HCT116 (cell line): ENCODE measurements at regions not wholly inside any gene's neighbourhood (a gene's known extent, or its start where the extent isn't known, plus 50 kb on each side); places are given as distances from the start of the nearest gene placed in this dataset.

Experiments used
- ATAC-seq: fragments of 200-7000 bp; cut with Tn5 transposase; 2 replicates; pipeline ENCODE4 v1.9.1; 2020; ENCODE audit warnings: mild to moderate bottlenecking, moderate library complexity
- BruUV-seq: library from RNA; stranded (reverse); fragments of 400-500 nt; replicated peaks from 2 replicates; lab custom pipeline; 2021; lab: Mats Ljungman, UMichigan
- CTCF ChIA-PET: fragments of 300-600 bp; sonication (Branson Sonifier 250); formaldehyde crosslinking; loops from one replicate; lab custom pipeline; 2021; ENCODE audit warnings: antibody characterized with exemption; lab: Charles Lee
- POLR2A ChIA-PET: fragments of 300-600, 350-600 bp; sonication (Branson Sonifier 250); formaldehyde crosslinking; loops from one replicate; lab custom pipeline; 2021; ENCODE audit warnings: antibody characterized with exemption; lab: Charles Lee
- RAD21 ChIA-PET, 2 experiments: fragments of 300-600 bp; sonication (Branson Sonifier 250); formaldehyde crosslinking; loops; one replicate each; lab custom pipeline; 2023; ENCODE audit warnings: low total read pairs in 2 of 2; ENCODE audit not compliant: uncharacterized antibody in 2 of 2, unreplicated experiment in 2 of 2, low non-redundant PET in 1 of 2; lab: Charles Lee
- DNase-seq: peaks from one replicate; pipeline ENCODE4 v3.0.0-alpha.2; 2010; ENCODE audit warnings: low read depth, low spot score
- H2AFZ ChIP-seq: fragments of 200-600 bp; shearing (Covaris generic), sonication (generic); 2 replicates; pipeline ENCODE4 v1.6.1; 2017; ENCODE audit warnings: low read depth, mixed run types, mixed read lengths, antibody characterized with exemption, low read length; ENCODE audit not compliant: poor library complexity, severe bottlenecking
- H3K27ac ChIP-seq: 2 replicates; pipeline ENCODE4 v1.5.1; 2012; ENCODE audit warnings: low read depth, low read length
- H3K27me3 ChIP-seq: fragments of 200-600 bp; sonication (generic); 2 replicates; pipeline ENCODE4 v1.6.1; 2016; ENCODE audit warnings: mixed run types, low read length, mixed read lengths; ENCODE audit not compliant: insufficient read depth
- H3K36me3 ChIP-seq, 2 experiments: fragments of 200-500 bp in 1 of 2; fragments of 200-600 bp in 1 of 2; sonication (Bioruptor generic) in 1 of 2; sonication (generic) in 1 of 2; 2 replicates each; pipeline versions ENCODE4 v1.5.1 to v1.6.1; 2014 to 2016; ENCODE audit warnings: low read length in 2 of 2, inconsistent platforms in 1 of 2, mixed read lengths in 1 of 2, mixed run types in 1 of 2; ENCODE audit not compliant: insufficient read depth in 2 of 2, control insufficient read depth in 1 of 2
- H3K4me1 ChIP-seq, 2 experiments: fragments of 200-600 bp in 1 of 2; sonication (generic) in 1 of 2; 2 replicates each; pipeline versions ENCODE4 v1.5.1 to v1.6.1; 2012 to 2017; ENCODE audit warnings: low read length in 2 of 2, inconsistent platforms in 1 of 2, mild to moderate bottlenecking in 1 of 2, mixed read lengths in 1 of 2, mixed run types in 1 of 2, moderate library complexity in 1 of 2; ENCODE audit not compliant: insufficient read depth in 2 of 2, control insufficient read depth in 1 of 2
- H3K4me2 ChIP-seq: fragments of 200-600 bp; sonication (generic); 2 replicates; pipeline ENCODE4 v1.6.1; 2017; ENCODE audit warnings: mixed run types, low read length, mixed read lengths
- H3K4me3 ChIP-seq, 2 experiments: fragments of 200-600 bp in 1 of 2; sonication (generic) in 1 of 2; replicated peaks in 1 of 2; 2 replicates each; pipeline ENCODE4 v1.5.1; 2011 to 2016; ENCODE audit warnings: low read length in 2 of 2, control low read depth in 1 of 2, low read depth in 1 of 2, mild to moderate bottlenecking in 1 of 2, mixed read lengths in 1 of 2, mixed run types in 1 of 2
- H3K79me2 ChIP-seq: fragments of 200-600 bp; sonication (generic); 2 replicates; pipeline ENCODE4 v1.6.1; 2017; ENCODE audit warnings: mild to moderate bottlenecking, mixed run types, low read length, moderate library complexity, mixed read lengths; ENCODE audit not compliant: insufficient read depth
- H3K9ac ChIP-seq: fragments of 200-600 bp; sonication (generic); 2 replicates; pipeline ENCODE4 v1.6.1; 2016; ENCODE audit warnings: low read length, mixed read lengths
- H3K9me2 ChIP-seq: fragments of 200-600 bp; sonication (generic), shearing (Covaris generic); 2 replicates; pipeline ENCODE4 v1.6.1; 2017; ENCODE audit warnings: mixed run types, mild to moderate bottlenecking, moderate library complexity; ENCODE audit not compliant: insufficient read depth
- H3K9me3 ChIP-seq, 2 experiments: fragments of 200-500 bp in 1 of 2; fragments of 200-600 bp in 1 of 2; sonication (Bioruptor generic) in 1 of 2; sonication (generic) in 1 of 2; 2 replicates each; pipeline ENCODE4 v1.6.1; 2014 to 2017; ENCODE audit warnings: low read length in 2 of 2, mixed read lengths in 2 of 2, inconsistent platforms in 1 of 2, low read depth in 1 of 2, mild to moderate bottlenecking in 1 of 2, mixed run types in 1 of 2, moderate library complexity in 1 of 2; ENCODE audit not compliant: control insufficient read depth in 1 of 2, insufficient read depth in 1 of 2
- H4K20me1 ChIP-seq: fragments of 200-600 bp; sonication (generic), shearing (Covaris generic); 2 replicates; pipeline ENCODE4 v1.6.1; 2017; ENCODE audit warnings: mixed run types, mild to moderate bottlenecking, moderate library complexity; ENCODE audit not compliant: insufficient read depth
- CBX3 ChIP-seq: IDR thresholded peaks from 2 replicates; pipeline ENCODE4 v1.6.1; 2012; ENCODE audit warnings: low read depth
- EGR1 ChIP-seq: IDR thresholded peaks from 2 replicates; pipeline ENCODE4 v1.6.1; 2012; ENCODE audit warnings: low read depth
- ELF1 ChIP-seq: IDR thresholded peaks from 2 replicates; pipeline ENCODE4 v1.6.1; 2012; ENCODE audit warnings: low read depth, borderline replicate concordance
- EZH2phosphoT487 ChIP-seq: fragments of 200-600 bp; IDR thresholded peaks from 2 replicates; pipeline ENCODE4 v1.6.1; 2018; ENCODE audit warnings: antibody characterized with exemption, borderline replicate concordance
- POLR2A ChIP-seq: IDR thresholded peaks from 2 replicates; pipeline ENCODE4 v1.7.0; 2011; ENCODE audit warnings: borderline replicate concordance; ENCODE audit not compliant: insufficient read depth, insufficient read length; ENCODE audit errors: extremely low read depth
- POLR2AphosphoS5 ChIP-seq: IDR thresholded peaks from 2 replicates; pipeline ENCODE4 v1.6.1; 2011; ENCODE audit warnings: mild to moderate bottlenecking, low read depth, low read length, moderate library complexity
- RAD21 ChIP-seq: IDR thresholded peaks from 2 replicates; pipeline ENCODE4 v1.6.1; 2012; ENCODE audit warnings: low read depth, mild to moderate bottlenecking
- SRF ChIP-seq: IDR thresholded peaks from 2 replicates; pipeline ENCODE4 v1.6.1; 2012; ENCODE audit warnings: low read depth
- TCF7L2 ChIP-seq: IDR thresholded peaks from 2 replicates; pipeline ENCODE4 v1.7.0; 2011; ENCODE audit warnings: borderline replicate concordance, inconsistent platforms; ENCODE audit not compliant: insufficient read depth, insufficient read length; ENCODE audit errors: extremely low read depth
- ZFX ChIP-seq: fragments of 450-650 bp; IDR thresholded peaks from 2 replicates; pipeline ENCODE4 v1.6.1; 2017
- ZNF274 ChIP-seq: fragments of 200-500 bp; sonication (Bioruptor generic); IDR thresholded peaks from 2 replicates; pipeline ENCODE4 v1.6.1; 2014; ENCODE audit warnings: mild to moderate bottlenecking, low read depth, low read length, inconsistent platforms
- intact Hi-C: fragments of 100-400 bp; cut with micrococcal nuclease; formaldehyde crosslinking; loops from 2 replicates; pipeline ENCODE4 v1.10.0; 2022
- TF ChIP-seq, protein P1 (sequence below): IDR thresholded peaks from 2 replicates; pipeline ENCODE4 v1.6.1; 2011; ENCODE audit warnings: mild to moderate bottlenecking, low read length, moderate library complexity; ENCODE audit not compliant: insufficient replicate concordance; ENCODE audit errors: extremely low read depth
- TF ChIP-seq, protein P2 (sequence below): IDR thresholded peaks from 2 replicates; pipeline ENCODE4 v1.6.1; 2012; ENCODE audit warnings: low read depth

DNA sequence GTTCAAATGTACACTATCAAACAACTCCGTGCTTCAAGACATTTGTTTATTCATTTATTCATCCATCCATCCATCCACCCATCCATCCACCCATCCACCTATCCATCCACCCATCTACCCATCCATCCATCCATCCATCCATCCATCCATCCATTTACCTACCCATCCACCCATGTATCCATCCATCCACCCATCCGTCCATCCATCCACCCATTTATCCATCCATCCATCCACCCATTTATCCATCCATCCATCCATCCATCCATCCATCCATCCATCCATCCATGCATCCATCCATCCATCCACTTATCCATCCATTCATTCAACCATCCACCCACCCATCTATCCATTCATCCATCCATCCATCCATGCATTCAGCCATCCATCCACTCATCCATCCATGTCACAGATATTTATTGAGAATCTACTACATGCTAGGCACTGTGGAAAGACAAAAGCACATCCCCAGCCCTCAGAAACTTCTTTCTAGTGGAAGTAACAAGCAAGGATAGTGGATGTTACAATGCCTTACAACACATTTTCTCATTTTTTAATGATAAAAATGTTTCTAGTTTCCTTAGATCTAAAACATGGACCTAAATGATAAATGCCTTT is 237.6 kb downstream of the ZNF536 start:
- Histone ChIP-seq H3K9me3 (no peaks in the 10 kb centered on the region; a peak in 1 of 4 replicates), H4K20me1 (no peaks in the 10 kb centered on the region), H3K79me2 (no peaks in the 10 kb centered on the region), H3K27ac (no peak overlapping the region), H3K4me1 (no peaks in the 10 kb centered on the region), H3K36me3 (no peaks in the 10 kb centered on the region), H3K9me2 (no peaks in the 10 kb centered on the region), H3K4me2 (no peak overlapping the region), H3K4me3 (no peak overlapping the region), H2AFZ (no peak overlapping the region), H3K9ac (no peak overlapping the region), H3K27me3 (no peaks in the 10 kb centered on the region)
- intact Hi-C loops: no loop called here
- ChIA-PET POLR2A (no interaction called here), CTCF (no interaction called here), RAD21 (no interaction called here)
- TF ChIP-seq, protein P1, sequence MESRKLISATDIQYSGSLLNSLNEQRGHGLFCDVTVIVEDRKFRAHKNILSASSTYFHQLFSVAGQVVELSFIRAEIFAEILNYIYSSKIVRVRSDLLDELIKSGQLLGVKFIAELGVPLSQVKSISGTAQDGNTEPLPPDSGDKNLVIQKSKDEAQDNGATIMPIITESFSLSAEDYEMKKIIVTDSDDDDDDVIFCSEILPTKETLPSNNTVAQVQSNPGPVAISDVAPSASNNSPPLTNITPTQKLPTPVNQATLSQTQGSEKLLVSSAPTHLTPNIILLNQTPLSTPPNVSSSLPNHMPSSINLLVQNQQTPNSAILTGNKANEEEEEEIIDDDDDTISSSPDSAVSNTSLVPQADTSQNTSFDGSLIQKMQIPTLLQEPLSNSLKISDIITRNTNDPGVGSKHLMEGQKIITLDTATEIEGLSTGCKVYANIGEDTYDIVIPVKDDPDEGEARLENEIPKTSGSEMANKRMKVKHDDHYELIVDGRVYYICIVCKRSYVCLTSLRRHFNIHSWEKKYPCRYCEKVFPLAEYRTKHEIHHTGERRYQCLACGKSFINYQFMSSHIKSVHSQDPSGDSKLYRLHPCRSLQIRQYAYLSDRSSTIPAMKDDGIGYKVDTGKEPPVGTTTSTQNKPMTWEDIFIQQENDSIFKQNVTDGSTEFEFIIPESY: no peak
- TF ChIP-seq RAD21: no peak
- no peak for TF ChIP-seq TCF7L2
- TF ChIP-seq POLR2A: no peak
- no peak for TF ChIP-seq EZH2phosphoT487
- TF ChIP-seq, protein P2, sequence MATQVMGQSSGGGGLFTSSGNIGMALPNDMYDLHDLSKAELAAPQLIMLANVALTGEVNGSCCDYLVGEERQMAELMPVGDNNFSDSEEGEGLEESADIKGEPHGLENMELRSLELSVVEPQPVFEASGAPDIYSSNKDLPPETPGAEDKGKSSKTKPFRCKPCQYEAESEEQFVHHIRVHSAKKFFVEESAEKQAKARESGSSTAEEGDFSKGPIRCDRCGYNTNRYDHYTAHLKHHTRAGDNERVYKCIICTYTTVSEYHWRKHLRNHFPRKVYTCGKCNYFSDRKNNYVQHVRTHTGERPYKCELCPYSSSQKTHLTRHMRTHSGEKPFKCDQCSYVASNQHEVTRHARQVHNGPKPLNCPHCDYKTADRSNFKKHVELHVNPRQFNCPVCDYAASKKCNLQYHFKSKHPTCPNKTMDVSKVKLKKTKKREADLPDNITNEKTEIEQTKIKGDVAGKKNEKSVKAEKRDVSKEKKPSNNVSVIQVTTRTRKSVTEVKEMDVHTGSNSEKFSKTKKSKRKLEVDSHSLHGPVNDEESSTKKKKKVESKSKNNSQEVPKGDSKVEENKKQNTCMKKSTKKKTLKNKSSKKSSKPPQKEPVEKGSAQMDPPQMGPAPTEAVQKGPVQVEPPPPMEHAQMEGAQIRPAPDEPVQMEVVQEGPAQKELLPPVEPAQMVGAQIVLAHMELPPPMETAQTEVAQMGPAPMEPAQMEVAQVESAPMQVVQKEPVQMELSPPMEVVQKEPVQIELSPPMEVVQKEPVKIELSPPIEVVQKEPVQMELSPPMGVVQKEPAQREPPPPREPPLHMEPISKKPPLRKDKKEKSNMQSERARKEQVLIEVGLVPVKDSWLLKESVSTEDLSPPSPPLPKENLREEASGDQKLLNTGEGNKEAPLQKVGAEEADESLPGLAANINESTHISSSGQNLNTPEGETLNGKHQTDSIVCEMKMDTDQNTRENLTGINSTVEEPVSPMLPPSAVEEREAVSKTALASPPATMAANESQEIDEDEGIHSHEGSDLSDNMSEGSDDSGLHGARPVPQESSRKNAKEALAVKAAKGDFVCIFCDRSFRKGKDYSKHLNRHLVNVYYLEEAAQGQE: no peak
- no peak for TF ChIP-seq ZFX
- no peak for TF ChIP-seq EGR1
- TF ChIP-seq POLR2AphosphoS5: no peak
- TF ChIP-seq ELF1: no peak
- no peak for TF ChIP-seq SRF
- TF ChIP-seq ZNF274: no peak
- no peak for TF ChIP-seq CBX3
- DNase-seq (no peak), ATAC-seq (no peak)
- no TSS peak for BruUV-seq
